GM23338 (cell line): ENCODE measurements at regions not wholly inside any gene's neighbourhood (a gene's known extent, or its start where the extent isn't known, plus 50 kb on each side); places are given as distances from the start of the nearest gene placed in this dataset.

Experiments
- ATAC-seq: fragments of 200-7000 bp; cut with Tn5 transposase; 3 replicates; pipeline ENCODE4 v1.9.1; 2020
- DNase-seq: peaks from one replicate; pipeline ENCODE4 v3.0.0-alpha.2; 2015; ENCODE audit warnings: low spot score
- H2AFZ ChIP-seq: fragments of 200-600 bp; sonication (generic); 2 replicates; pipeline ENCODE4 v1.8.0; 2016; ENCODE audit warnings: antibody characterized with exemption, mild to moderate bottlenecking, moderate library complexity
- H3F3A ChIP-seq: fragments of 200-600 bp; sonication (generic); replicated peaks from 2 replicates; pipeline ENCODE4 v1.8.0; 2017; ENCODE audit warnings: antibody characterized with exemption, mixed run types, low read depth
- H3K27ac ChIP-seq: fragments of 200-600 bp; sonication (generic); 2 replicates; pipeline ENCODE4 v1.6.1; 2016; ENCODE audit warnings: low read depth
- H3K27me3 ChIP-seq: fragments of 200-600 bp; sonication (generic); 2 replicates; pipeline ENCODE4 v1.8.0; 2016; ENCODE audit warnings: mild to moderate bottlenecking, mixed run types, moderate library complexity; ENCODE audit not compliant: insufficient read depth
- H3K36me3 ChIP-seq: fragments of 200-600 bp; sonication (generic); 2 replicates; pipeline ENCODE4 v1.8.0; 2016; ENCODE audit warnings: mild to moderate bottlenecking; ENCODE audit not compliant: insufficient read depth
- H3K4me1 ChIP-seq: fragments of 200-600 bp; sonication (generic); 2 replicates; pipeline ENCODE4 v1.8.0; 2016; ENCODE audit warnings: mild to moderate bottlenecking, moderate library complexity; ENCODE audit not compliant: insufficient read depth
- H3K4me2 ChIP-seq: fragments of 200-600 bp; sonication (generic); 2 replicates; pipeline ENCODE4 v1.7.1; 2017; ENCODE audit warnings: mixed run types
- H3K4me3 ChIP-seq: fragments of 200-600 bp; sonication (generic); 2 replicates; pipeline ENCODE4 v1.6.1; 2016; ENCODE audit warnings: mixed run types
- H3K79me2 ChIP-seq: fragments of 200-600 bp; sonication (generic); replicated peaks from 2 replicates; pipeline ENCODE4 v1.8.0; 2017; ENCODE audit warnings: mild to moderate bottlenecking; ENCODE audit not compliant: insufficient read depth
- H3K9me2 ChIP-seq: fragments of 200-600 bp; sonication (generic); 2 replicates; pipeline ENCODE4 v1.8.0; 2017; ENCODE audit not compliant: insufficient read depth
- H4K20me1 ChIP-seq: fragments of 200-600 bp; sonication (generic); replicated peaks from 2 replicates; pipeline ENCODE4 v1.8.0; 2017; ENCODE audit warnings: mild to moderate bottlenecking; ENCODE audit not compliant: insufficient read depth
- H3K27ac Mint-ChIP-seq: 2 replicates; pipeline ENCODE4 v1.8.0; 2020; ENCODE audit warnings: inconsistent platforms, mild to moderate bottlenecking, moderate library complexity, mixed read lengths
- H3K27me3 Mint-ChIP-seq: 3 replicates; pipeline ENCODE4 v1.8.0; 2022; ENCODE audit warnings: low read depth, mild to moderate bottlenecking, moderate library complexity, mixed read lengths, inconsistent platforms; ENCODE audit not compliant: insufficient read depth, poor library complexity
- H3K36me3 Mint-ChIP-seq: 3 replicates; pipeline ENCODE4 v1.8.0; 2021; ENCODE audit warnings: low read depth, mild to moderate bottlenecking, inconsistent platforms, moderate library complexity, mixed read lengths
- H3K4me1 Mint-ChIP-seq: 3 replicates; pipeline ENCODE4 v1.8.0; 2020; ENCODE audit warnings: mild to moderate bottlenecking, inconsistent platforms, mixed read lengths
- H3K4me3 Mint-ChIP-seq: 3 replicates; pipeline ENCODE4 v1.8.0; 2021; ENCODE audit warnings: moderate library complexity, mild to moderate bottlenecking, inconsistent platforms, mixed read lengths
- H3K9me3 Mint-ChIP-seq: 3 replicates; pipeline ENCODE4 v1.8.0; 2020; ENCODE audit warnings: moderate library complexity, mild to moderate bottlenecking, inconsistent platforms, mixed read lengths
- CREB1 ChIP-seq: fragments of 250-450 bp; sonication (Bioruptor Pico); IDR thresholded peaks from 2 replicates; pipeline ENCODE4 v1.5.0; 2020; ENCODE audit warnings: low read depth, mild to moderate bottlenecking, moderate library complexity
- CTCF ChIP-seq, 2 experiments: fragments of 200-600 bp in 1 of 2; sonication (generic) in 1 of 2; conservative IDR thresholded peaks; 2 replicates each; pipeline versions ENCODE4 v1.5.1 to v1.6.1; 2016 to 2017; ENCODE audit warnings: antibody characterized with exemption in 2 of 2, low read depth in 2 of 2, mild to moderate bottlenecking in 2 of 2, moderate library complexity in 1 of 2
- ETS1 ChIP-seq: IDR thresholded peaks from 2 replicates; pipeline ENCODE4 v1.6.1; 2016; ENCODE audit warnings: antibody characterized with exemption
- EZH2 ChIP-seq: fragments of 200-600 bp; sonication (generic); IDR thresholded peaks from one replicate; pipeline ENCODE4 v1.8.0; 2017; ENCODE audit warnings: antibody characterized with exemption, mild to moderate bottlenecking, low read depth; ENCODE audit not compliant: unreplicated experiment
- EZH2phosphoT487 ChIP-seq: fragments of 200-600 bp; sonication (generic); IDR thresholded peaks from one replicate; pipeline ENCODE4 v1.8.1; 2018; ENCODE audit warnings: antibody characterized with exemption; ENCODE audit not compliant: unreplicated experiment
- JUNB ChIP-seq: IDR thresholded peaks from one replicate; pipeline ENCODE4 v1.6.1; 2016; ENCODE audit warnings: antibody characterized with exemption; ENCODE audit not compliant: unreplicated experiment
- POLR2AphosphoS5 ChIP-seq: IDR thresholded peaks from 2 replicates; pipeline ENCODE4 v1.6.1; 2016; ENCODE audit warnings: antibody characterized with exemption, low read depth
- REST ChIP-seq: IDR thresholded peaks from one replicate; pipeline ENCODE4 v1.6.1; 2018; ENCODE audit warnings: antibody characterized with exemption; ENCODE audit not compliant: unreplicated experiment
- ZNF114 ChIP-seq: fragments of 250-450 bp; sonication (Bioruptor Pico); IDR thresholded peaks from 2 replicates; pipeline ENCODE4 v1.5.0; 2020; ENCODE audit warnings: mild to moderate bottlenecking, moderate library complexity
- ZNF331 ChIP-seq: fragments of 250-450 bp; sonication (Bioruptor Pico); IDR thresholded peaks from 2 replicates; pipeline ENCODE4 v1.5.0; 2020; ENCODE audit warnings: low read depth, mild to moderate bottlenecking, moderate library complexity

GRCh38 chr2:238589591-238590460, 163.1 kb downstream of the ASB1 start:
- H3K27ac Mint-ChIP-seq = no peak overlapping the region
- Histone ChIP-seq H3F3A (no peaks in the 10 kb centered on the region), H3K4me2 (no peak overlapping the region), H3K4me1 (no peaks in the 10 kb centered on the region), H3K9me2 (no peaks in the 10 kb centered on the region), H3K27ac (no peak overlapping the region), H3K79me2 (no peaks in the 10 kb centered on the region), H2AFZ (no peak overlapping the region), H3K4me3 (no peak overlapping the region), H3K27me3 (no peaks in the 10 kb centered on the region), H4K20me1 (no peaks in the 10 kb centered on the region), H3K36me3 (no peaks in the 10 kb centered on the region)
- H3K4me3 Mint-ChIP-seq = no peak overlapping the region
- no peak for DNase-seq
- ATAC-seq = no peak
- no peaks in the 10 kb centered on the region for H3K4me1 Mint-ChIP-seq
- TF ChIP-seq ETS1 (no peak), CTCF (conservative IDR thresholded peaks at IDR 0.05; ENCODE audit: low read depth in 2 of 2) (no peak; a peak in 1 of 4 replicates), EZH2phosphoT487 (no peak), ZNF331 (CRISPR knock-in tag) (no peak), CREB1 (CRISPR knock-in tag) (no peak), ZNF114 (no peak), EZH2 (no peak), POLR2AphosphoS5 (no peak), JUNB (no peak), REST (no peak)
- H3K27me3 Mint-ChIP-seq = peaks cover 5% of the 10 kb centered on the region
- H3K36me3 Mint-ChIP-seq = no peaks in the 10 kb centered on the region
- no peaks in the 10 kb centered on the region for H3K9me3 Mint-ChIP-seq
